ENCODE measurements at regions not wholly inside any gene's neighbourhood (a gene's known extent, or its start where the extent isn't known, plus 50 kb on each side); places are given as distances from the start of the nearest gene placed in this dataset.
"Not testable (repeated sequence)": the region's sequence is repeated elsewhere in the genome, so short reads cannot be mapped to it uniquely, and the experiment has no call there.

DNA sequence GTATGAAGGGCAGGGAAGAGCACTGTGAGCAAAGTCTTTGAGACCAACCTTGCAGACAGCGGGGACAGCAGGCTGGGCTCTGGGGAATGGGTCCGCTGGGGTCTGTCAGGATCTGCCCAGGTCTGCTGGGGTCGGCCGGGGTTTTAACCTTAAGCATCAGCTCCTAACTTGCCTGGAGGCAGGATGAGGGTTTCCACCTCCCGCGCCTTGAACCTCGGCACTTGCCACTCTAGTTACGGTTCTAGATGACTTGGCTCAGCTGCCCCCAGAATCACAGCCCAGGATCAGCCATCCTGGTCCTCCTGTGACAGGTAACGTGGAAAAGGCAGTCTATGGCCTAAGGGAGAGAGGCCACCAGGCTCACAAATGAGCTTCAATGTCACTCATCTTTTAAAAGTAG, 50.4 kb upstream of the CACUL1 start:
- no peak for DNase-seq

DNA sequence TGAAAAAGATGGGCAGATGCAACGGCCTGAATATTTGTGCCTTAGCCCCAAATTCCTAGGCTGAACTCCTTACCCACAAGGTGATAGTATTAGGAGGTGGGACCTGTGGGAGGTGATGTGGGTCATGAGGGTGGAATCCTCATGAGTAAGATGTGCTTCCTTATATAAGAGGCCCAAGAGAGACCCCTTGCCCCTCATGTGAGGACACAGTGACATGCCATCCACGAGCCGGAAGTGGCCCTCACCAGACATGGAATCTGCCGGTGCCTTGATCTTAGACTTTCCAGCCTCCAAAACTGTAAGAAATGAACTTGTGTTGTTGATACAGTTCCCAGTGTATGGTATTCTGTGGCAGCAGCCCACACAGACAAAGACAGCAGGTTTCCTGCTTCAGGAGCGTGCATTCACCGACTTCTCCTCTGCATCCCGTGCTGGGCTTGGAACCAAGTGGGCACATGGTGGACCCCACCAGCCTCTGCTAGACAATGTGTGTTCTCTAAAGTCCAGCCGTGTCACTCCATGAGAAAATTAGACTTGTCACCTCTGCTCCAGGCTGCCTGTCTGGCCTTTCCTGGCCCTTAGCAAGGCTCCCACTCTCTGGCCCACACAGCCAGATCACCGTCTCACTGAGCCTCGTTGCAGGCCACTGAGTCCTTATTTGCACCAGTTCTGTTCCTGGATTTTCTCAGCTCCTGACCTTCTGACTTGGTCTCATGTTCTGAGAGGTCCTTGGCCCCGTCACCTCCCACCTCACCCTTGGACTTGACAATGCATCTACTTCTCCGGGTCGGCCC, 52.9 kb upstream of the CACUL1 start:
- no peak for DNase-seq

DNA sequence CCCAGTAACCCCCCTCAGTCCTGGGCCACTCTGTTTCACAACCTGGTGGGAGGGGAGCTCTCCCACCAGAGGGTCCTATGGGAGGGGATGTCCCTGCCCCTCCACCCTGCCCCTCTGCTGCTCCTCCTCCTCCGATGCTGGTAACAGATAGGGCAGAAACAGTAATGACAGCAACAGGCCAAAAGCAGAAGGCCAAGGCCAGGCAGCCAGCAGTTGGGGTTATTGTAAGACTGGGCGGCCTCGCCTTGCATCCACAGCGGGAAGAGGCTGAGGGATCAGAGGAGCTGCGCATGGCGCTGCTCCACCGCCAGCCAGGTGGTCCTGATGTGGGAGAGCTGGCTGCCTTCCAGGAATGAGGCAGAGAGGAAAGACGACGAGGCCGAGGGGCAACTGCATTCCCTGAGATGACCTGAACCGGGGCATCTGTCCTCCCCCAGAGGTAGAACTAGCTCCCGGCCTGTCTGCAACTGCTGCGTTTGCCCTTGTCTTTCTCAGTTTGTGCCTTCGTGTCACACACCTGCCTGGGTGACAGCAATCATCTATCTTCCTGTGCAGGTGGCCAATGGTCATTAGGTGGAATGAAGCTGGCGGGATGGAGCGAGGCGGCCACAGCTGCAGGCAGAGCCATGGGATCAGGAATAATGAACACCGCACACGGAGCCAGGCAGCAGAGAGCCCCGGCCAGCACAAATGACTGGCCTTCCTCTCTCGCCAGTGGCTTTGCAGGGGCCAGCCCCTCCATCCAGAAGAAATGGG, 54.0 kb upstream of the CACUL1 start:
- peak; percentile 69 for DNase-seq

DNA sequence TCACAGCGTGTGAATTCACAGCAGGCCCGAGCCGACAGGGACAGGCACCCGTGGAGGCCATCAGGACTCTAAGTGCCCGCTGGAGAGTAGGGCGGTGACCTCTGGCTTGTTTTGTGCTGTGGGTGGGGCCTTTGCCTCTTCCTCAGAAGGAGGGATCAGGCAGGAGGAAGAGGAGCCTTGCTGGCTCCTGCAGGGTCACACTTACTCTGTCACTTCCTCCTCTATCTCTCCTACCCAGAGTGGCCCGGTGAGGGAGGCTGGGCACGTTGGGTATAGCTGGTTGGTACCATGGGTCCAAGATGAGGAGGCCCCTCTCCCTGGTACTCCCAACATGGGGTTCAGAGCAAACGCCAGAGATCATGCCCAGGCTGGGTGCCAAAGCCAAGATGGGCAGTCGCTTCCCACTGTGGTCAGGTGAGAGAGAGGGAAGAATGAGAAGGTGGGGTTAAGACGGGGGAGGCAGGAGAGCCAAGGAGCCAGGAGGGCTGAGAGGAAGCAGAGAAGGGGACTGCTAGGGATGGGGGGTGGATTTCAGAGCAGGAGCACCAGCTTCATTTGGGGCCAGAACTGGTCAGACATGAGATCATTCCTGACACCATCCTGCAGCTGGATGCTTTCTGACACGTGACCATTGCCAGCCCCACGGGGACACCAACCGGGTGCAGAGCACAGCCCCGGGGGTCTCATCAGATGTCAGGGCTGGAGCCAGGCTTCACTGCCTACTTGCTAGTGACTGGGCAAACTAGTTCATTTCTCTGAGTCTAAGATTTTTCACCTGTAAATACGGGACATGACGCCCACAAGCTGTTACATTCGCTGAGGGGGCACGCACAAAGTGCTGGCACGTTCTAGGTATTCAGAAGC, 54.8 kb upstream of the CACUL1 start:
- DNase-seq, result no peak

DNA sequence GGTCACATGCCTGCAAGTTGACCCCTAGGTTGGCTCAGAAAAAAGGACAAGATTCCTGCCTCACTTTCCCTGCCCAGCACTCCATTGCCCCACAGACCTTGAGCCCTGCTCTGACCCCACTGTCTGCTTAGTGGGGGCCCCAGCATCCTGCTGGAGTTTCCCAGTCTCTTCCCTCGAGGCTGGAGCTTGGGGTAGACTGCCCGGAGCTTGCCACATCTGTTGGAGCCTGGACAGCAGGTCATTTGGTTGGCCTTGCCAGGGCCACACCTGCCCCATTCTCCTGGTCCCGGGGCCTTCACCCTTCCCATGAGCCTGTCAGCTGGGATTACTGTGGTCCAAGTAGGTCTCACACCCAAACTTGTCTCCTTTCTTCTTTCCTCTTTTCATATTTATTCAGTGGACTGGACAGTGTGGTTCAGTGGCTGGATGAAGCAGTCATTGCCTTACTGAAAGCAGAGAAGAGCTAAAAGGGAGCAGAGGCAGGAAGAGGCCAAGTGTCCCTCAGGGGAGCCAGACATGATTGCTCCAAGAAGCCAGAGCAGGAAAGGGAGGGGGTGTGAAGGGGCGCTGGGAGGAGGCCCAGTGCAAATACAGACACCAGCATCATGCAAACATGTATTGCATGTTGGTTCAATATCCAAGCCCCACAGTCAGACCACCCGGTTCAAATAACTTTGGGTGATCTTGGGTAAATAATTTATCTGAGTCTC, 56.2 kb upstream of the CACUL1 start:
- peak; percentile 26 for DNase-seq

DNA sequence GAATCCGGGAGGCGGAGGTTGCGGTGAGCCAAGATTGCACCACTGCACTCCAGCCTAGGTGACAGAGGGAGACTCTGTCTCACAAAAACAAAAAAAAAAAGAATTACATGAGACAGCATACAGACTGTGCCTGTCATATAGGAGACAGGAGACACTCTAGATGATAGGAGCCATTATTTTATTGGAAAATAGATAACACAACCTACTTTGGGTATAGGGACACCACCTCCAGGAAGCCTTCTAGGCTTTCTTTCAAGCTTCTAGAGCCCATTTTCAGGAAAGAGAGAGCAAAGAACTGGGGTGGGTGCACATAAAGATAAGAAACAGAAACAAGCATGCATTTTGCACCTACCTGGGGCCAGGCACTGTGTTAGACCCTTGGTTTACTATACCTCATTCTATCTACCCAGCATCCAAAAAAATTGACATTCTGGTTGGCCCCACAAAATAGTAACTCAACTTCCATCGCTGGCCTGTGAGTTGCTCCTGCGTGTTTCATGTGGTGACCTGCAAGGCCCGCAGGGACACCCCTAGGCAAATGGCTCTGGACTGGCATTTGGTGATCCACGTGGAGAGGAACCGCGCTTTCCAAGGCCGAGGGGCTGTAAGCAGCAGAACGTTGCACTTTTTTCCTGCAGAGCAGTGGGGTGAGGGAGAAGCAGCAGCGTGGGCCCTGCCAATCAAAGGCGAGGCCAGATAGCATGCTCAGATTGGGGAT, 57.1 kb upstream of the CACUL1 start:
- DNase-seq, result no peak

DNA sequence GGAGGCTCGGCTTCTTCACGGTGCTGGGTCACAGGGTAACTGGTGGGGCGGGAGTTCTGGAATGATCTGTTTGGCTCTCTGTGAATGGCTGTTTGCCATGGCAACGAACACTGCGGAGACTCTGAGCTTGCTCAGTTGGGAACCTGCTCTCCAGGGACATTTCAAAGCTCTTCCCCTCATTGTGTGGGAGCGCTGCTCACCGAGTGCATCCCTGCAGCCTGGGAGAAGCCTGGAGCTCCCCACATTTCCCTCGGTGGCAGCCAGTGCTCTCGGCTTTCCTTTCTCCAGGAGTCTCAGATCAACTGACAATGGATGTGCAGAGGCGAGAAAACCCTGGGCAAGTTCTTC, 57.6 kb upstream of the CACUL1 start:
- peak; percentile 34 for DNase-seq

DNA sequence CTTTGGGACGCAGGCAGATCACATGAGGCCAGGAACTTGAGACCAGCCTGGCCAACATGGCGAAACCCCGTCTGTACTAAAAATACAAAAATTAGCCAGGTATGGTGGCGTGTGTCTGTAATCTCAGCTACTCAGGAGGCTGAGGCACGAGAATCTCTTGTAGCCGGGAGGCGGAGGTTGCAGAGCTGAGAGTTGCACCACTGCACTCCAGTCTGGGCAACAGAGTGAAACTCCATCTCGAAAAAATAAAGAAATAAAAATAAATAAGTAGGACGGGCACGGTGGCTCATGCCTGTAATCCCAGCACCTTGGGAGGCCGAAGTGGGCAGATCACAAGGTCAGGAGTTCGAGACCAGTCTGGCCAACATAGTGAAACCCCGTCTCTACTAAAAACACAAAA, 58.2 kb upstream of the CACUL1 start:
- not testable (repeated sequence) for DNase-seq

DNA sequence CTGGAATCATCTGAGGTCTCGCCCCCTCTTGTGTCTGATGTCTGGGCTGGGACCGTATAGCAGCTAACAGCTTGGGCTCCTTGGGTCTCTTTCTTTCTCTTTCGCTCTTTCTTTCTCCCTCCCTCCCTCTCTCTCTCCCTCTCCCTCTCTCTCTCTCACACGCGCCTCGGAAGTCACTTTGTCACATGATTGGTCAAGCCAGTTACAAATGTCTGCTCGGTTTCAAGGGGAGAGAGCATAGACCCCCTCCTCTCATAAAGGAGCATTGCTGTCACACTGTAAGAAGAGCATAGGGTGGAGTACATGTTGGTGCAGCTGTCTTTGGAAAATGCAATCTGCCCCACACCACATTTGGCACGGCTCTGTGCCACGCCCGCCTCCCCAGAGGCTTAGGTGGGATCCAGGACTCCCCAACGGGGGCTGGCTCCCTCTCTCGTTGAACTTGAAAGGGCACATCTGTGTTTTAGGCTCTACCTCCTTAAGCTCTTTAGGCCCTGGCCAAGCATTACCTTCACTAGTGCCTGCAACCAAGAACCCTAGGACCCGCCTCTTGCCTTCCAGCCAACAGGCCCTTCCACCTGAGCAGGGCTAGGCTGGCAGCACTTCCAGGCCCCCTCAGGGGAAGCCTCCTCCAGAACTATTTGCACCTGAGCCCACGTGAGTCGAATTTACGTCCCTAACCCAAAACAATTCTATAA, 61.9 kb upstream of the CACUL1 start:
- DNase-seq, result no peak

DNA sequence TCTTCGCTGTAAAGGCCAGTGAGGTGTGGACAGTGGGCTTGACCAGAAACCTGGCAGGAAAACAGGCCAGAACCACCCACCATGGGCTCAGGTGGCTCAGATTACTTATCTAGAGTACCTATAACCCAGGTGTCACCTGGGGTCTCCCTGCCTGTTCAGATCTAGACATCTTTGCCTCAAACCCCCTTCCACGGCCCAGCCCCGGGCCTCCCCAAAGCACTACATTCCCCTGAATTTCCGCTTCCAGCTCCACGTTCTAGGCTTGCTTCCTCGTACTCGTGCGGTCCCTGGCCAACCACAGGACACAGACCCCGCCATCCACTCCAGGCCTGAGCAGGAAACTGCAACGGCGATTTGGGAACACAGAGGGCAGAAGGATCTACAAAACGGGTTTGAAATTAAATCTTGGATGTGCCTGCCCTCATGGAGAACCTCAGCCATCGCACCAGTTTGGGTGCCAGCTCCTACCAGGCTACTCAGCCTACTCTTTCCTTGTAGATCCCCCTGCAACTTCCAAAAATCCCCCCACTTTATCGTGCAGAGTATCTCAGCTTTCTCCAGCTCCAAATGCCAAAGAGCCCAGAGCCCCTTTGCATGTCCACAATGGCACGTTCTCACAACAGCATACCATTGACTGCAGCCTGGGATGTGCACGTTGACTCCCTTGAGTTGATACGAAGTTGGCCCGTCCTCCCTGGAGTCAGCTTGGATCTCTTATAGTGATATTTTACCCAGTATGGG, 62.7 kb upstream of the CACUL1 start:
- no peak for DNase-seq

DNA sequence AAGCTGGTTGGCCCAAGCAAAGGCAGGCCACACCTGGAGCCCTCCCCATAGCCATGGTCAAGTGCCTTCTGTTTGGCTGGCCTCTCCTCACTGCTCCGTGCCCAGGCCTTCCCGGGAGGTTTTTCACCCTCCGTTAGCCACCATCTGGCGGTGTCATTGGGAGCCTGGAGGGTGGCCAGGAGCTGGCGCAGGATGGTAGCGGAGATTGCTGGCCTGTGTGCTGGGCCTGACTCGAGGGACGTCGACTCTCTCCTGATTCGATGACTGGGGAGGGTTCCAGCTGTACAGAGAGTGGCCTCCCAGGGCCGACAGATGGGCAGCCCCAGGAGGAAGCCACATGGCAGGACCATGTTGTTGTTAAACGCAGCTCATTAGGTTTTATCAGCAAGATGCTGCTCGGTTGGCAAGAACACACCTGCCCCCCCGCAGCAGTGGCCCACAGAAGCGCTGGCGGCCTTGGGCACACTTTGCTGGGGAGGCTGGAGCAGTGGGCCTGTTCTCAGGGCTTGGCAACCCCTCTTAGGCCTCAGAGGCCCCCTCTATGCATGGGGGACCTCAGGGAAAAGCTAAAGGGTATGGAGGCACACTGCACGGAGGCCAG, 64.0 kb upstream of the CACUL1 start:
- peak; percentile 62 for DNase-seq

DNA sequence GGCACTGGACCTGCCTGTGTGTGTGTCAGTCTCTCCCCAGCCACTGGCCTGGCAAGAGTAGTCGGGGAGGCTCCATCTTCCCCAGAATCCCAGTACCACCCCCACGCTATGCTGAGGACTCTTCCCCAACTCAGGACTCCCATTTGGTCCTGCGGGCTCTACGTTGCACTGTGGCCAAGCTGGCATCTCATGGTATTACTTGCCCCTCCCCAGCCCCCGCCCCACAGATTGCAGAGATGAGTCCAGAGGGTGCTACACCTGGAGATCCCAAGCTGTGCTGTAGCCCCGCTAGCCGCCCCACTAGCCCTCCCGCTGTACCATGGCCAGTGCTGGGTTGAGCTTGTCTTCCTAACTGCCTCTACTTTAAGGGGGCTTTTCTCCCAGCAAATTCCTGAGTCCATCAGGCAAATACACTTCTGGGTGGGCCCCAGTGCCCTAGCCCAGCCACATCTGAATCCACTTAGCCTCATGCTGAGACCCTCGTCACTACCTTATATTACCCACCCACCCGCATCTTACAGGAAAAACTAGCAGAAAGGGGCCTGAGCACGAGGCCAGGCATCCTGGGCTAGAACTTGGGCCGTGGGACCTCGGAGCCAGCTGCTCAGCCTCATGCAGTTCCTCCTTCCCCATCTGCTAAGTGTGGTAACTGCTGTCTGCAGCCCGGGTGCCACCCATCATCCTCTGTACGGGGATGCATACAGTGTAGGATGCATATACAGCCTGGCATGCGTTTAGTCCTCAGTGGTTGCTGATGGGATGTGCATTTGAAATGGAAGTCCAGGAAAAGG, 65.8 kb upstream of the CACUL1 start:
- DNase-seq, result no peak

DNA sequence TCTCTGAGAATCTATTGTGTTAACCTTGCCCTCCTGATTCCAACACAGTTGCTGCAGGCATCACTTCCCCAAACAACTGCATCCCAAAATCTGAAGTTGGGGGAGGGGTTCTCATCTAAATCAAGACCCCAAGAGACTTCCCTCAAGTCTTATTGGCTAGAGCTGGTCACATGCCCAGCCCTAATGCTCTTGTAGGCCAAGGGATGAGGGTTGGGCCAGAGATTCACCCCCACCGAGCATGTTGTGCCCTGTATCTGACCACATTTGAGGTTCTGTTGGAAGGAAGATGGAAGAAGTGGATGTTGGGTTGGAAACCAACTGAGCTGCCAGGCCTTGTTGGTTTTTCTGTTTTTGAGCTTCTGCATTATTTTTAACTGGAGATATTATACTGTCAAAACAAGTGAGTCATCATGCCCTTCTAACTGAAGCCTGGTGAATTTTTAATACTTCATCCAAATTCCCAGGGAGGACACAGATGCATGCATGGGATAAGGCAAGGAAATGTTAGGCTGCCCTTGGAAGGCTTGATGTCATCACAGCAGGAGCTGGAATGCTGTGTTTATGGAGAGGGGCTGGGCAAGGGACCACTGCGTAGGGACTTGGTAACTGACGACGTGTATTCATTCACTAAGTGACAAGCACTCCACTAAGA, 68.6 kb upstream of the CACUL1 start:
- DNase-seq, result no peak

DNA sequence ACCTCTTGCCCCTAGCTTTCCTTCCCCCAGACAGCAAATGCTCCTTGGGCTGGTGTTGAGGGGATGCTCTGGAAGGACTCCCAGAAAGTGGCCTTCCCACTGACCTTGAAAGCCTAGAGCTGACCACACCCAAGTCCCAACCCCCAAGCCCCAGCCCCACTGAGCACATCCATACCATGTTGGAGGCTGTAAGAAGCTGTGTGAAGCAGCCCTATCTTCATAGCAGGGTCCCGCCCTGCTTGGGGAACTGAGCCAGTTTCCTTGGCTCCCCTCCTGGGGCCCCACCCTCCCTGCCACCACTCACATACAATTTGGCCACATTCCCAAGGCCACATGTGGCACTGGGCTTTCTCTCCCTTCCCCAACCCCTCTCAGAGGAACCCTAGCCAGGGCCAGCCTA, 72.3 kb upstream of the CACUL1 start:
- DNase-seq, result no peak

DNA sequence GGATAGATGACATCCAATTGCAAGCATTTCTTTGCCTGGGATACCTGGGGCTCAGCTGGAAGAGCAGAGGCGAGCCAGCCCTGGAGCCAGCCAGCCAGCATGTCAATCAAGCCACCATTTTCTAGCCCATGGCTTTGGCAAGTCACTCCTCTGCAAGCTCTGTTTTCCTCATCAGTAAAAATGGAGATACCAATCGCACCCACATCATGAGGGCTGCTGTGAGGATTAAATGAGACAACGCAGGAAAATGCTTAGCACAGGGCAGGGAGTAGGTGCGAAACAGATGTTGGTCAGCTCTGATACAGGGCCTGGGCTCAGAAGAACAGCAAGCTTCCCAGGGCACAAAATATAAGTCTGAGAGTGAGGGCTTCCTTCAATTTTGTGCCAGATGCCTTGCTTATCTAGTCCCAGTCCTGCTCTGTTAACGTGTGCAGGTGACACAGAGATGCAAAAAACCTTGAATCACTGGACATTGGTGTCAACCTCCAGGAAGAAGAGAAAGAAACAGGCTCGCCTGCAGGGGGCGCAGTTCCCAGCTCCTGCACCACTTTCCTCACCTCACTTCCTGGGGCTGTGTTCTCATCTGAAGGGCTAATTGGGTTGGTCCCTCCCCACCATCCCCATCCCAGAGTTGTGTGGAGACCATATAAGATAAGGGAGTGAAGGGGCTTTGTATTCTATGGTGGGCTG, 72.8 kb upstream of the CACUL1 start:
- DNase-seq, result no peak

DNA sequence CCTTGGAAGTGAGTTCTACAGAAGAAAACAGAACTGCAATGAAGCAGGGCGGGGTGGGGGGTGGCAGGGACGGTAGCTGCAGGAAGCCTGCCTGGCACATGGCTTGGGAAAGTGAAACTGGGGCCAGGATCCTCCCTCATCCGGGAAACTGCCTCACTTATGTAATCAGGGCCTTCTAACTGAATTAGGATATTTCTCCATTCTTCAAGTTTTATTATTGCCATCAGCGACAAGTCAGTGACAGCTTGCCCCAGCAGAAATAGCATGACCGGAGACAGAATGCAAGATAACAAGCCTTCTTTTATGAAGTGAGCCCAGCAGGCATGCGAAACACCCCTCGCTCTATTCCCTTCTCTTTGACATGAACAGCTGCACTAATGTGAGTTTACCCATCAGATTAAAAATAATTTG, 77.5 kb upstream of the CACUL1 start:
- peak; percentile 63 for DNase-seq

DNA sequence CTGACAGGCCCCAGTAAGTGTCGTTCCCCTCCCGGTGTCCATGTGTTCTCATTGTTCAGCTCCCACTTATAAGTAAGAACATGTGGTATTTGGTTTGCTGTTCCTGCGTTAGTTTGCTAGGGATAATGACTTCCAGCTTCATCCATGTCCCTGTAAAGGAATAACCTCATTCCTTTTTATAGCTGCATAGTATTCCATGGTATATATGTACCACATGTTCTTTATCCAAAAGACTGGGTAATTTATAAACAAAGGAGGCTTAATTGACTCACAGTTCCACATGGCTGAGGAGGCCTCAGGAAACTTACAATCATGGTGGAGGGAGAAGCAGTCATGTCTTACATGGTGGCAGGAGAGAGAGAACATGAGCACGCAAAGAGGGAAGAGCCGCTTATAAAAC, 79.6 kb upstream of the CACUL1 start:
- DNase-seq, result not testable (repeated sequence)

DNA sequence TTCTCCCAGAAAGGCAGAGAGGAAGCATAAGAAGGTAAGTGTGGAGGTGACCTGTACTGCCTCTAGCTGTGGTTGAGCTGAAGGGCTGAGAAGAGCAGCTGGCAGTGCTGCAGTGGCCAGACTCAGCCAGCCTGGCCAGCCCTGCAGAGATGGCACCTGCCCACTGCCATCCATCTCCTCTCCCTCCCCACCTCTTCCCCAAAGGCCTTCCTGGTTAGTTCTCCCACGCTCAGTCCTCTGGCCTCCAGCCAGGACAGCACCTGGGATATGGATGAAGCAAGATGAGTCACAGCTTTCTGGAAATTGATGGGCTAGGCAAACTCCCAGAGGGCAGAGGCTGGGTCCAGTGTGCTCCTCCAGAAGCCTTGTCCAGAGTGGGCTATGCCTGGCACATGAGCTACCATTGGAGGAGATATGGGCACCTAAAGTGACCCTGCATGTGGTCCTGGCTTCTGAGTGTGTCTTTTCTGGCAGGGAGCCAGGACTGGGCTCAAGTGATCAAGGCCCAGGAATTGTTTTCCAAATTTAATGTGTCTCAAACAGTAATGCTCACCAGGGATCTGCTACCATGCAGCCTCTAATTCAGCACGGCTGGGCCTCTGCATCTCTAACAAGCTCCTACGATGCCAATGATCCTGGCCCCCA, 81.0 kb upstream of the CACUL1 start:
- DNase-seq, result no peak
